Natural killer cell (primary cell): ENCODE measurements at regions not wholly inside any gene's neighbourhood (a gene's known extent, or its start where the extent isn't known, plus 50 kb on each side); places are given as distances from the start of the nearest gene placed in this dataset.

Experiments used
- ATAC-seq, 3 donors: fragments of 150-1000 bp in 2 of 3; fragments of 200-7000 bp in 1 of 3; cut with Tn5 transposase; 1 replicate in 1 of 3; 2 replicates in 2 of 3; pipeline ENCODE4 v1.10.0; 2021; ENCODE audit warnings: mild to moderate bottlenecking in 2 of 3, moderate library complexity in 2 of 3
- DNase-seq, 2 donors: peaks; one replicate each; pipeline versions ENCODE4 v3.0.0 to v3.0.0-alpha.2; 2013 to 2021; ENCODE audit warnings: mixed read lengths in 1 of 2
- H3K27ac ChIP-seq: one replicate; pipeline ENCODE4 v1.5.1; 2013; ENCODE audit warnings: mild to moderate bottlenecking, low read length
- H3K27me3 ChIP-seq: one replicate; pipeline ENCODE4 v1.6.1; 2013; ENCODE audit warnings: low read length; ENCODE audit not compliant: control insufficient read depth, insufficient read depth
- H3K36me3 ChIP-seq: one replicate; pipeline ENCODE4 v1.6.1; 2013; ENCODE audit warnings: low read length; ENCODE audit not compliant: control insufficient read depth, insufficient read depth
- H3K4me1 ChIP-seq: one replicate; pipeline ENCODE4 v1.6.1; 2013; ENCODE audit warnings: low read length; ENCODE audit not compliant: control insufficient read depth, insufficient read depth
- H3K4me3 ChIP-seq: one replicate; pipeline ENCODE4 v1.5.1; 2013; ENCODE audit warnings: low read length
- H3K9me3 ChIP-seq: one replicate; pipeline ENCODE4 v1.6.1; 2013; ENCODE audit warnings: low read length; ENCODE audit not compliant: control insufficient read depth, insufficient read depth
- H3K27ac Mint-ChIP-seq, 2 donors: one replicate each; pipeline ENCODE4 v1.8.0; 2022; ENCODE audit warnings: mild to moderate bottlenecking in 2 of 2, mixed read lengths in 2 of 2, moderate library complexity in 1 of 2
- H3K27me3 Mint-ChIP-seq, 2 donors: one replicate each; pipeline ENCODE4 v1.8.0; 2022; ENCODE audit warnings: low read depth in 2 of 2, mixed read lengths in 2 of 2
- H3K36me3 Mint-ChIP-seq: one replicate; pipeline ENCODE4 v1.8.0; 2022; ENCODE audit warnings: mixed read lengths
- H3K4me1 Mint-ChIP-seq, 2 donors: one replicate each; pipeline ENCODE4 v1.8.0; 2022; ENCODE audit warnings: mixed read lengths in 2 of 2
- H3K4me3 Mint-ChIP-seq: one replicate; pipeline ENCODE4 v1.8.0; 2022; ENCODE audit warnings: mild to moderate bottlenecking, moderate library complexity, mixed read lengths
- H3K9me3 Mint-ChIP-seq, 2 donors: one replicate each; pipeline ENCODE4 v1.8.0; 2022; ENCODE audit warnings: mixed read lengths in 2 of 2
- CTCF ChIP-seq: fragments of 200-600 bp; IDR thresholded peaks from one replicate; pipeline ENCODE4 v1.8.0; 2022; ENCODE audit warnings: antibody characterized with exemption
- WGBS: methylation state at CpG from one replicate; pipeline ENCODE4 v1.1.7; 2013; ENCODE audit warnings: missing lambda C conversion rate; ENCODE audit not compliant: insufficient coverage; 5-methylcytosine and 5-hydroxymethylcytosine counted together
- intact Hi-C: fragments of 100-400 bp; cut with micrococcal nuclease; formaldehyde crosslinking; loops from one replicate; pipeline ENCODE4 v1.14.2; 2022

GRCh38 chr1:82478916-82479315 is 678.2 kb downstream of the ADGRL2 start:
- no peak overlapping the region for H3K27ac ChIP-seq
- H3K27me3 ChIP-seq, result no peaks in the 10 kb centered on the region
- DNase-seq, result no peak
- Mint-ChIP-seq H3K36me3 (peaks cover 8% of the 10 kb centered on the region), H3K4me3 (no peak overlapping the region), H3K27me3 (no peaks in the 10 kb centered on the region), H3K27ac (no peak overlapping the region), H3K9me3 (peaks cover 6 to 8% of the 10 kb centered on the region in 2 donors), H3K4me1 (no peaks in the 10 kb centered on the region)
- ATAC-seq, result no peak
- H3K4me1 ChIP-seq, result no peaks in the 10 kb centered on the region
- no peaks in the 10 kb centered on the region for H3K36me3 ChIP-seq
- H3K9me3 ChIP-seq, result no peaks in the 10 kb centered on the region
- 87% methylated on average over 3 of the region's 3 CpGs for WGBS
- intact Hi-C loops, result no loop called here
- no peak overlapping the region for H3K4me3 ChIP-seq
- no peak for TF ChIP-seq CTCF

- TF ChIP-seq CTCF, result no peak
- Histone ChIP-seq H3K27me3 (no peaks in the 10 kb centered on the region), H3K27ac (no peak overlapping the region), H3K4me1 (no peaks in the 10 kb centered on the region), H3K9me3 (peaks cover 4% of the 10 kb centered on the region), H3K4me3 (no peak overlapping the region), H3K36me3 (no peaks in the 10 kb centered on the region)
- no peak overlapping the region for H3K4me3 Mint-ChIP-seq
- H3K27ac Mint-ChIP-seq, result no peak overlapping the region
- ATAC-seq (no peak), DNase-seq (no peak)
- H3K9me3 Mint-ChIP-seq, result peaks cover 12 to 15% of the 10 kb centered on the region in 2 donors
- H3K4me1 Mint-ChIP-seq, result peaks cover 0 to 5% of the 10 kb centered on the region in 2 donors
- peaks cover 8% of the 10 kb centered on the region for H3K36me3 Mint-ChIP-seq
- no CpG with 5 or more reads among the region's 2 CpGs for WGBS
- no peaks in the 10 kb centered on the region for H3K27me3 Mint-ChIP-seq
- intact Hi-C loops, result no loop called here
Measured at GRCh38 chr1:82472489-82473131, 671.9 kb downstream of the ADGRL2 start.

GRCh38 chr1:82466891-82467290 is 666.2 kb downstream of the ADGRL2 start:
- no peaks in the 10 kb centered on the region for H3K27me3 ChIP-seq
- intact Hi-C loops, result no loop called here
- no peak overlapping the region for H3K27ac ChIP-seq
- Mint-ChIP-seq H3K4me3 (no peak overlapping the region), H3K27me3 (no peaks in the 10 kb centered on the region), H3K36me3 (no peaks in the 10 kb centered on the region), H3K27ac (no peak overlapping the region), H3K9me3 (peaks cover 0 to 8% of the 10 kb centered on the region in 2 donors), H3K4me1 (peaks cover 5% of the 10 kb centered on the region in 2 donors)
- no CpG with 5 or more reads among the region's 1 CpG for WGBS
- TF ChIP-seq CTCF, result no peak
- DNase-seq (no peak), ATAC-seq (no peak)
- H3K4me1 ChIP-seq, result peaks cover 6% of the 10 kb centered on the region
- no peaks in the 10 kb centered on the region for H3K36me3 ChIP-seq
- peaks cover 4% of the 10 kb centered on the region for H3K9me3 ChIP-seq
- no peak overlapping the region for H3K4me3 ChIP-seq

GRCh38 chr1:82466416-82466815 is 665.7 kb downstream of the ADGRL2 start:
- Histone ChIP-seq H3K36me3 (no peaks in the 10 kb centered on the region), H3K27me3 (no peaks in the 10 kb centered on the region), H3K27ac (no peak overlapping the region), H3K9me3 (no peaks in the 10 kb centered on the region), H3K4me1 (peaks cover 6% of the 10 kb centered on the region), H3K4me3 (no peak overlapping the region)
- DNase-seq (no peak), ATAC-seq (no peak)
- H3K27ac Mint-ChIP-seq, result no peak overlapping the region
- intact Hi-C loops, result no loop called here
- TF ChIP-seq CTCF, result no peak
- H3K9me3 Mint-ChIP-seq, result peaks cover 0 to 9% of the 10 kb centered on the region in 2 donors
- H3K27me3 Mint-ChIP-seq, result no peaks in the 10 kb centered on the region
- H3K4me3 Mint-ChIP-seq, result no peak overlapping the region
- peaks cover 5% of the 10 kb centered on the region in 2 donors for H3K4me1 Mint-ChIP-seq
- H3K36me3 Mint-ChIP-seq, result no peaks in the 10 kb centered on the region
